ENCODE measurements at regions not wholly inside any gene's neighbourhood (a gene's known extent, or its start where the extent isn't known, plus 50 kb on each side); places are given as distances from the start of the nearest gene placed in this dataset.

- no peak overlapping the region for H3K4me3 ChIP-seq (ENCODE audit: low read depth, low read length, poor library complexity, severe bottlenecking)
- intact Hi-C loops (cut with micrococcal nuclease; ENCODE audit: unreplicated experiment), result no loop called here
- TF ChIP-seq CTCF (conservative IDR thresholded peaks at IDR 0.05; ENCODE audit: low read depth, low read length) (no peak), EZH2 (IDR thresholded peaks at IDR 0.05; ENCODE audit: borderline replicate concordance, low read depth, low read length, poor library complexity, severe bottlenecking) (no peak)
- H3K9me3 ChIP-seq (ENCODE audit: low read depth, low read length, poor library complexity, severe bottlenecking), result no peaks in the 10 kb centered on the region
- H3K27ac ChIP-seq (ENCODE audit: low read depth, low read length, poor library complexity, severe bottlenecking), result no peak overlapping the region
- H3K27me3 ChIP-seq (replicated peaks; ENCODE audit: insufficient read depth, low read depth, low read length, poor library complexity), result no peaks in the 10 kb centered on the region
- no peaks in the 10 kb centered on the region for H3K4me1 ChIP-seq (ENCODE audit: insufficient read depth, low read length, poor library complexity, severe bottlenecking)
- H3K36me3 ChIP-seq (ENCODE audit: insufficient read depth, low read length, poor library complexity, severe bottlenecking), result no peaks in the 10 kb centered on the region
- CTCF ChIA-PET, result no interaction called here
- no TSS peak for BruUV-seq (replicated peaks)
- no peak for DNase-seq (ENCODE audit: low spot score)
- POLR2A ChIA-PET (ENCODE audit: low non-redundant PET), result no interaction called here
Observed at GRCh38 chr2:216774180-216774579, 78.8 kb upstream of the IGFBP5 start.

- Histone ChIP-seq H3K9me3 (ENCODE audit: low read depth, low read length, poor library complexity, severe bottlenecking) (no peaks in the 10 kb centered on the region), H3K4me1 (ENCODE audit: insufficient read depth, low read length, poor library complexity, severe bottlenecking) (no peaks in the 10 kb centered on the region), H3K27ac (ENCODE audit: low read depth, low read length, poor library complexity, severe bottlenecking) (no peak overlapping the region), H3K27me3 (replicated peaks; ENCODE audit: insufficient read depth, low read depth, low read length, poor library complexity) (no peaks in the 10 kb centered on the region), H3K4me3 (ENCODE audit: low read depth, low read length, poor library complexity, severe bottlenecking) (no peak overlapping the region), H3K36me3 (ENCODE audit: insufficient read depth, low read length, poor library complexity, severe bottlenecking) (no peaks in the 10 kb centered on the region)
- no TSS peak for BruUV-seq (replicated peaks)
- intact Hi-C loops (cut with micrococcal nuclease; ENCODE audit: unreplicated experiment), result no loop called here
- ChIA-PET POLR2A (ENCODE audit: low non-redundant PET) (interaction anchor here (0.5 kb wide), 1 partner anchor 13 kb away, joined by 6 read pairs; no protein-coding TSS in a partner anchor), CTCF (no interaction called here)
- TF ChIP-seq EZH2 (IDR thresholded peaks at IDR 0.05; ENCODE audit: borderline replicate concordance, low read depth, low read length, poor library complexity, severe bottlenecking) (no peak), CTCF (conservative IDR thresholded peaks at IDR 0.05; ENCODE audit: low read depth, low read length) (no peak)
- DNase-seq (ENCODE audit: low spot score), result no peak
Observed at GRCh38 chr2:216773072-216773471, 77.7 kb upstream of the IGFBP5 start.

- CTCF ChIA-PET, result no interaction called here
- TF ChIP-seq EZH2 (IDR thresholded peaks at IDR 0.05; ENCODE audit: borderline replicate concordance, low read depth, low read length, poor library complexity, severe bottlenecking) (no peak), CTCF (conservative IDR thresholded peaks at IDR 0.05; ENCODE audit: low read depth, low read length) (no peak)
- intact Hi-C loops (cut with micrococcal nuclease; ENCODE audit: unreplicated experiment), result no loop called here
- Histone ChIP-seq H3K27me3 (replicated peaks; ENCODE audit: insufficient read depth, low read depth, low read length, poor library complexity) (no peaks in the 10 kb centered on the region), H3K4me1 (ENCODE audit: insufficient read depth, low read length, poor library complexity, severe bottlenecking) (no peaks in the 10 kb centered on the region), H3K36me3 (ENCODE audit: insufficient read depth, low read length, poor library complexity, severe bottlenecking) (no peaks in the 10 kb centered on the region), H3K9me3 (ENCODE audit: low read depth, low read length, poor library complexity, severe bottlenecking) (no peaks in the 10 kb centered on the region), H3K27ac (ENCODE audit: low read depth, low read length, poor library complexity, severe bottlenecking) (no peak overlapping the region), H3K4me3 (ENCODE audit: low read depth, low read length, poor library complexity, severe bottlenecking) (no peak overlapping the region)
- POLR2A ChIA-PET (ENCODE audit: low non-redundant PET), result interaction anchor here (0.6 kb wide), 1 partner anchor 292 kb away, joined by 3 read pairs; no protein-coding TSS in a partner anchor
- no peak for DNase-seq (ENCODE audit: low spot score)
- BruUV-seq (replicated peaks), result no TSS peak
Observed at GRCh38 chr2:216770717-216771116, 75.4 kb upstream of the IGFBP5 start.

Data from A673 (cell line).